Keratinocyte (primary cell): ENCODE measurements at regions not wholly inside any gene's neighbourhood (a gene's known extent, or its start where the extent isn't known, plus 50 kb on each side); places are given as distances from the start of the nearest gene placed in this dataset.

Experiments used
- EZH2 ChIP-seq: IDR thresholded peaks from one replicate; pipeline ENCODE4 v1.6.1; 2012; ENCODE audit warnings: inconsistent platforms, mild to moderate bottlenecking, low read length, moderate library complexity
- TF ChIP-seq, protein P1 (sequence below), 3 experiments: IDR thresholded peaks in 1 of 3; conservative IDR thresholded peaks in 1 of 3; optimal IDR thresholded peaks in 1 of 3; 2 replicates in 2 of 3; 3 replicates in 1 of 3; pipeline versions ENCODE3 to v1.5.1; 2011; ENCODE audit warnings: low read length in 3 of 3, mild to moderate bottlenecking in 3 of 3, moderate library complexity in 2 of 3, control low read depth in 1 of 3, inconsistent platforms in 1 of 3; ENCODE audit not compliant: insufficient read depth in 2 of 3; ENCODE audit errors: extremely low read depth in 1 of 3

GRCh38 chr15:39502082-39502447 lies 78.8 kb upstream of the THBS1 start:
- TF ChIP-seq, protein P1, sequence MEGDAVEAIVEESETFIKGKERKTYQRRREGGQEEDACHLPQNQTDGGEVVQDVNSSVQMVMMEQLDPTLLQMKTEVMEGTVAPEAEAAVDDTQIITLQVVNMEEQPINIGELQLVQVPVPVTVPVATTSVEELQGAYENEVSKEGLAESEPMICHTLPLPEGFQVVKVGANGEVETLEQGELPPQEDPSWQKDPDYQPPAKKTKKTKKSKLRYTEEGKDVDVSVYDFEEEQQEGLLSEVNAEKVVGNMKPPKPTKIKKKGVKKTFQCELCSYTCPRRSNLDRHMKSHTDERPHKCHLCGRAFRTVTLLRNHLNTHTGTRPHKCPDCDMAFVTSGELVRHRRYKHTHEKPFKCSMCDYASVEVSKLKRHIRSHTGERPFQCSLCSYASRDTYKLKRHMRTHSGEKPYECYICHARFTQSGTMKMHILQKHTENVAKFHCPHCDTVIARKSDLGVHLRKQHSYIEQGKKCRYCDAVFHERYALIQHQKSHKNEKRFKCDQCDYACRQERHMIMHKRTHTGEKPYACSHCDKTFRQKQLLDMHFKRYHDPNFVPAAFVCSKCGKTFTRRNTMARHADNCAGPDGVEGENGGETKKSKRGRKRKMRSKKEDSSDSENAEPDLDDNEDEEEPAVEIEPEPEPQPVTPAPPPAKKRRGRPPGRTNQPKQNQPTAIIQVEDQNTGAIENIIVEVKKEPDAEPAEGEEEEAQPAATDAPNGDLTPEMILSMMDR (optimal IDR thresholded peaks at IDR 0.05 in 1 of 3, IDR thresholded peaks at IDR 0.05 in 1 of 3, conservative IDR thresholded peaks at IDR 0.05 in 1 of 3; ENCODE audit: extremely low read depth in 1 of 3, insufficient read depth in 2 of 3, low read length in 3 of 3) = no peak
- no peak for TF ChIP-seq EZH2
